HG03442 (cell line): ENCODE measurements at regions not wholly inside any gene's neighbourhood (a gene's known extent, or its start where the extent isn't known, plus 50 kb on each side); places are given as distances from the start of the nearest gene placed in this dataset.
"Not testable (repeated sequence)": the region's sequence is repeated elsewhere in the genome, so short reads cannot be mapped to it uniquely, and the experiment has no call there.

Source experiments
- ATAC-seq: cut with Tn5 transposase; IDR thresholded peaks from one replicate; pipeline ENCODE4 v1.9.1; 2021; ENCODE audit warnings: mild to moderate bottlenecking, moderate library complexity; ENCODE audit not compliant: unreplicated experiment

- ATAC-seq, result no peak
These were observed 220.8 kb downstream of the ZNF621 start for GRCh38 chr3:40745381-40746106.

DNA sequence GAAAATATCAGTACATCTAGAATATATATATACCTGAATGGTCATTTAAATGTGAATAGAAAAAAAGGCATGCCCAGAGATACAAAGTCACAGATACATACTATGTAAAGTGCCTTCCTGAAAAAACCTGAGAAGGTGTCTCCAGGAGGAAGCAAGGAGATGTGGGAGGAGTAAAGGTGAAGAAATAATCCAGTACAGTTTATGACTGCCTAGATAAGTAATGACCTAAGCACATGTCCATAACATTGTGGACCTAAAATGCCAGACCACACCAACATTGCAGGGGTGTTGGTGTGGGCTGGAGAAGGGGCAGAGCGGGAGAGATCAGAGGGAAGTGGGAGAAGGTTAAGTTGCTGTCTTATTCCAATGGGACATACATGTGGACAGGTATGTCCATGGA lies 226.9 kb downstream of the ZNF621 start:
- no peak for ATAC-seq

DNA sequence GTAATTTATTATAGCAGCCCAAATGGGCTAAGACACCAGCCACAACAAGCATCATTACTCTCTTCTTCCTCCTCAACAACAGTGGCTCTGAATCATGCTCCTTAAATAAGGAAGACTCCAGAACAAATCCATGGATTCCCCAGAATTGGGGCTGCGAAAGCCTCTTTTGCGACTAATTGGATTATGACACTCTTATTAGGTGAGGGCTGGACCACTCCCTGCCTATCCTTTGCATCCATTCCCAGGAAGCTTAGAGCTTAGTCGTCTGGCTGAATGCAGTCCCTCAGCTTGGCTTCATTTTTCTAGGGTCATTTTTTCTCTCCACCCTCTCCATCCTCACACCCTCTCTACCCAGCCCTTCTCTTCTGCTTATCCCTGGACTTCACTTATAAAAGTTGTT lies 227.7 kb downstream of the ZNF621 start:
- ATAC-seq, result no peak

GRCh38 chr3:40753291-40753770 lies 228.6 kb downstream of the ZNF621 start:
- no peak for ATAC-seq

- no peak for ATAC-seq
These were observed 229.2 kb downstream of the ZNF621 start for GRCh38 chr3:40753951-40754350.

GRCh38 chr3:40754994-40755393 lies 230.2 kb downstream of the ZNF621 start:
- ATAC-seq, result peak; percentile 46

- ATAC-seq, result no peak
These were observed 231.7 kb downstream of the ZNF621 start for GRCh38 chr3:40756500-40756899.

GRCh38 chr3:40762771-40763170 lies 238.0 kb downstream of the ZNF621 start:
- not testable (repeated sequence) for ATAC-seq

DNA sequence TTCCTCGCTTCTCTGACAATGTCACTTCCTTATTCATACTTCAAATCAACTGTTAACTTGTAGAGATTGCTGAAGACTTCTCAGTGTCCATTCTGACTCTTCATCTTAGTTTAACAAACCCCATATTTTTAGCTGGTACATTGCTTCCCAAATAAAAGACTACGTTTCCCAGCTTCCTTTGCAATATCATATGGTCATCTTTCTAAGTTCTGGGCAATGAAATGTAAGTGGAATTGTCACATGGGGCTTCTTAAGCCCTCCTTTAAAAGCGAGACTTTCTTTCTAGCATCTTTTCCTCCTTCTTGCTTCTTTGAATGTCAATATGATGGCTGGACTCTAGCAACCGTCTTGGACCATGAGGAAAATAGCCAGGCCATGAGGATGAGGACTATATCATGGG lies 239.0 kb downstream of the ZNF621 start:
- no peak for ATAC-seq

DNA sequence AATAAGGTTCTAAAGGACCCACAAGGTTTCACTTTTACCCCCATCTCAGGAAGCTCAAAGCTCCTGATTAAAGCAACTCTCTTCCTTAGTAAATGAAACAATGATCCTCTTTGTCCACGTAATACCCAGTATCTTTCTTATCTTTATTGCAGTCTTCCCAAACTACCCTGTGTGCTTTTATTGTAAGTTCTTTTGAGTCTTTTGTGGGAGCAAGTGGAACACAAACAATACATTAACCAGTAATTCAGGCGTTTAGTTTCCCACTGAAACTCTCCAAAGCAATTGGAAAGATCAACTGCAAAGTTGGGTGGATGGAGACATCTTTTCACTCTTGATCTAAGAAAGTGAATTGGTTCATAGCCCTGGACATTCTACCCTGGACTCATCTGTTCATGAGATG lies 240.0 kb downstream of the ZNF621 start:
- ATAC-seq, result no peak

DNA sequence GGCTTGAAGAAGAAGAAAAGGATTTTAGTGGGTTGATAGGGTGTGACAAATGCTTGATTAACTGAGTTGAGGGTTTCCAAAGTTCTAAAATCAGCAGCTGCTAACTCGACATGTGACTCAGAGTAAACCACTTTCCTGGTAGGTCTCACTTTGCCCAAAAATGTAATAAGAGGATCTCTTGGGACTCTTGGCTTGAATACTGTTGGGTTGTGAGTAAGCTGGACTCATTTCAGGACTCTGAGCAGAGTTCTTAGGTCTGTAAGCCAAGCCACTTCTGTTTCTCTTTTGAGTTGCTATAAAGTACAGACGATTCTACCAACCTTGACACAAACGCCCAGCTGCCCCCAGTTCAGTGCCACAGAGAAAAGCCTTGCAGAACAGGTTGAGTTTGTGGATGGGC lies 241.1 kb downstream of the ZNF621 start:
- peak; percentile 81 for ATAC-seq

DNA sequence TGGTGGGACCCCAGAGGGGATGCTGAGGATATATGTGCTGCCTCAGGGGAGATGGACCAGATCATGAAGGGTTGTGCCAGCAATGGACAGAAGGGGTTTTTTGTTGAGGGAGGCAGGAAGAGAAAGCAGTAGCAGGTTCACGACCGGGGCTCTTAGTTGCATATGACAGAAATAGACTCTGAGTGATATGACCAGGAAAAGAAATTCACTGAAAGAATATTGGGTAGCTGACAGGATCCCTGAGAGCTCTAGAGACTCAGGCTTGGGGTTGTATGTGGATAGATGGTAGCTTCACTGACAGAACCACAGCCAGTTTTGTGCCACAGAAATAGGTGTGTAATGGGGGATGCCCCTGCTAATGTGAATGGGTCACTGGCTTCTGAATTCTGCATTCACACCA lies 241.6 kb downstream of the ZNF621 start:
- no peak for ATAC-seq

- no peak for ATAC-seq
These were observed 243.3 kb downstream of the ZNF621 start for GRCh38 chr3:40768046-40768445.

DNA sequence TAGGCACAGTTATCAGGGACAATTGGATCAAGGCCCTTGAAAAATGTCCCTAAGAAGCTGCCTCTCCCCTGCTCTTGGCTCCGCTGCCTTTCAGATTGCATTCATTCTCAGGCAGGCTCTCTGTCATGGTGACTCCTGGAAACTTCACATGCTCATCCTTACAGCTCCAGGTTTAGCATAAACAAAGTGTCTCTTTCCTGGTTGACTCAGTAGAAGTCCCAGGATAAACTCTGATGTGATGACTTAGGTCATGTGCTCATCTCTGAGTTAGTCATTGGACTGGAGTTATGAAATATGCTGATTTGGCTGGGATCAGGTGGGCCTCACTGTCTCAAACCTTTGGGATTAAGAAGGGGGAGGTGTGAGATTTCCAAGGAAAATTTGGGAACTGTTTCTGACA lies 243.8 kb downstream of the ZNF621 start:
- no peak for ATAC-seq

DNA sequence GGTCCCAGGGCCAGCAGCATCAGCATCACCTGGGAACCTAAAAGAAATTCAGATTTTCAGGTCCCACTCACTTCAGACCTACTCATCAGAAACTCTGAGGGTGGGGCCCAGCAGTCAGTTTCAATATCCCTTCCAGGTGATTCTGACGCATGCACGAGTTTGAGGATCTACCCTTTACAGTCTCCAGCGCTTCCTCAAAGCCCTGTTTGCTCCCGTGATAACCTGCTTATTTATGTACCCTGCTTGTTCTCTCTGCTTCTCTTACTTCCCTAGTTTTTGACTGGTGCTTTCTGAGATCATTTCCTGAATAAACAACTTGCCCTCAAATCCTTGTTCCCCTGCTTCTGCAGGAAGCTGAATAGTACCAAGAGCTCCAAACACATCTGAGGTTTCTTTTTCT lies 245.3 kb downstream of the ZNF621 start:
- ATAC-seq, result no peak

DNA sequence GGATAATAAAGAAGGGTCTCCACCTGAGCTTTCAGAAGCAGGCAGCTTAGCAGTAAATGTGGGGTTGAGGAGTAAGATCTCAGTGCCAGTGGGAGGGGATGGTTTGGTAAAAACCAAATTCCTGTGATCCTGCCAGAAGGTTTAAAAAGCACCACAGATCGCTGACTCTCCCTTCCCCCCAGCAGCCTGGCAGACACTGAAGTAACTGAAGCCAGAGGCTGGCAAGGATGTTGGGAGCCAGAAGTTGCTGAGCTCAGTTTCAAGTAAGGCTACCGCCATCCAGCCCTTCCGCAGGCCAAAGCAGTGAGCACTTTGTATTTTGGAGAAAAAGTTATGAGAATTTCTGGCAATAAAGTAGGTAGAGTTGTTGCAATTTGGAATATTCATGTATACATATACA lies 246.4 kb downstream of the ZNF621 start:
- no peak for ATAC-seq

GRCh38 chr3:40779039-40779438 lies 254.3 kb downstream of the ZNF621 start:
- ATAC-seq, result no peak

DNA sequence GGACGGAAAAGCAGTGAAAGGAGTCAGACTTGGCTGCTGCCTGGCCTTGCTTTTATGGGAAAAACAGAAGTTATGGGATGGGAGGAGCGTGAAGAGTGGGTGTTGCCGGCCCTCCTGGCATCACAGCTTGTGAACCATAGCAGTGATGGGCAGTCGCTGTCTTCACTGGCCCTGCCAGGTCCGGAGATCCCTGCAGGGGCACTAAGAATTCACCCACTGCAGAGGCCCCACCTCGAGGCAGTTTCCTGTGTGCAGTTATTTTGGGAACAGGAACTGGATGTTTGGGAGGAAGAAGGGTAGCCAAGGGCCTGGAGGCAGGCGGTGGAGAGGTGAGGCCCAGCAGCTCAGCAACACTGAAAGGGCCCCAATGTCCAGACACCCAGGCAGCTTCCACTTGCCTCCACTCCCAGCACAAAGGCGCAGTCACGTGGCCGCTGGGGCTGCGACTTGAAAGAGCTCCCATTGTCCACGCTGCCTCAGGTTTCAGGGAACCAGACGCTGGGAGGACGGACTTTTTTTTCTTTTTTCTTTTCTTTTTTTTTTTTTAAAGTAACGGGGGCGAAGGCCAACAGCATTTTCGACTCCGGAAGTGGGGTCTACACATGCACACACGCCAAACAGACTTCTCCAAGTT lies 255.6 kb downstream of the ZNF621 start:
- ATAC-seq, result no peak

GRCh38 chr3:40780925-40781406 lies 256.2 kb downstream of the ZNF621 start:
- ATAC-seq, result no peak

- ATAC-seq, result no peak
These were observed 257.5 kb downstream of the ZNF621 start for GRCh38 chr3:40782111-40782721.

DNA sequence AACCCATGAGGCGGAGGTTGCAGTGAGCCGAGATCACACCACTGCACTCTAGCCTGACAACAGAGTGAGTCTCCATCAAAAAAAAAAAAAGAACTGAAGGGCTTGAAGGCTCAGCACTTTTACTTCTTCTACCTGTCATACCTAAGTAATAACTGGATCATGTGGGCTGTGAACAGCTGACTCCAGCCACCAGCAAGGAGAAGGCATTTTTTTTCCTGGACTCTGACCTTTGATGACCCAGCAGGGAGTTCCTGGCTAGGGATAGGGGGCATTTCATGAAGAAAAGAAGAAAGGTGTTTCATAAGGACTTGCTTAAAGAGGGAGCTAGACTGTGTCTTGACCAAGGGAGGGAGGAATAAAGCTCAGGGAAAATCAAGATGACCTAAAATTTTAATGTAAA lies 266.0 kb downstream of the ZNF621 start:
- no peak for ATAC-seq

- ATAC-seq, result no peak
These were observed 269.0 kb downstream of the ZNF621 start for GRCh38 chr3:40793730-40794129.
